ENCODE measurements at regions not wholly inside any gene's neighbourhood (a gene's known extent, or its start where the extent isn't known, plus 50 kb on each side); places are given as distances from the start of the nearest gene placed in this dataset.

DNA sequence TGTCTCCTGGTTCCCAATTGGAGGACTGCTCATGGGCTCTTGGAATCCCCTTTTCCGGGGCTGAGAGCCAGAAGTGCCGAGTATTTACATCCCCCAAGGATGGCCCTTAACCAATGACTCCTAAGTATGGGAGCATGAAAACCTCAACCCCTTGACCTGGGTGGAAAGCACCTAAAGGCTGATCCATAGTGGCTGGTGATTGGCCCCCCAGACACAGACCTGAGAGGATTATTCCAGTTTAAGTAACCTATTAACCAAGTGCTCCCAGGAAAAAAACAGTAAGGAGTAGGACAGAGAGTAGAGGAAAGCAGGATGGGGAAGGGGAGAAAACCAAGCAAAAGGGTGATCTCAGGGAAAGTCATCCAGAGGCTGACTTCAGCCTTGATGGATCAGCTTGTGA, 206.1 kb upstream of the RND3 start:
- H3K27me3 ChIP-seq (replicated peaks; ENCODE audit: insufficient read depth): no peaks in the 10 kb centered on the region
- H3K36me3 ChIP-seq (ENCODE audit: low read depth): no peaks in the 10 kb centered on the region
- H3K27ac ChIP-seq: no peak overlapping the region
- H2AFZ ChIP-seq: no peak overlapping the region
- H3K79me2 ChIP-seq (ENCODE audit: insufficient read depth): no peaks in the 10 kb centered on the region
- in situ Hi-C loops (cut with MboI): no loop called here
- no peaks in the 10 kb centered on the region for H3K9me2 ChIP-seq (ENCODE audit: insufficient read depth)
- DNase-seq: no peak
- H3K4me3 ChIP-seq: no peak overlapping the region
- H3K9me3 ChIP-seq (ENCODE audit: low read depth): no peaks in the 10 kb centered on the region
- H3K9ac ChIP-seq: no peak overlapping the region
- H4K20me1 ChIP-seq (ENCODE audit: insufficient read depth): no peaks in the 10 kb centered on the region
- 0 out of 2 replicates have a peak, but pooled peaks cover 10% of the 10 kb centered on the region for H3F3A ChIP-seq (ENCODE audit: insufficient read depth)
- WGBS, 2 experiments (ENCODE audit: low coverage in 1 of 2, low lambda C conversion rate in 2 of 2, missing lambda C conversion rate in 2 of 2): 68 to 73% methylated on average over 2 of the region's 2 CpGs
- H3K4me1 ChIP-seq (ENCODE audit: insufficient read depth): peaks cover 21% of the 10 kb centered on the region
- TF ChIP-seq EZH2phosphoT487 (IDR thresholded peaks at IDR 0.05; ENCODE audit: insufficient read depth, low read depth) (no peak), EZH2 (IDR thresholded peaks at IDR 0.05; ENCODE audit: insufficient read depth, poor library complexity, severe bottlenecking) (no peak)
- H3K4me2 ChIP-seq (ENCODE audit: unreplicated experiment): no peak overlapping the region

DNA sequence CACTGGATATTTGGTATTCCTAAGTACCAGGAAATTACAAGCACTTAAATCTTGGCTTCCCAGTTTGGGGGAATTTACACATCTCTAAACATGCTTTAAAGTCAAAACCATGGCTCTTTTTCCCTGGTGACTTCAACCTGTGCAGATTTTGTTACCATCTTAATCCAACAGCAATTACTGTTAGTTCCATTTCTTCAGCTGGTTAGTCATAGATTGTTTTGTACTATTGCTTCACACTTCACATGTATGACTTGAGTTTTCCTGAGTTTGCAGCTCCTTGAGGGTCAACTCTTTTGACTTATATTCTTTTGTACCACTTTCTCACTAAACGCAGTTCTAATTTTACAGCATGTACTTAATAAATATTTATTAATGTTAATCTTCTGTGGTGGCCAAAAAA, 203.4 kb upstream of the RND3 start:
- DNase-seq: peak; percentile 71
- WGBS, 2 experiments (ENCODE audit: low coverage in 1 of 2, low lambda C conversion rate in 2 of 2, missing lambda C conversion rate in 2 of 2): 56 to 60% methylated on average over 1 of the region's 1 CpG

DNA sequence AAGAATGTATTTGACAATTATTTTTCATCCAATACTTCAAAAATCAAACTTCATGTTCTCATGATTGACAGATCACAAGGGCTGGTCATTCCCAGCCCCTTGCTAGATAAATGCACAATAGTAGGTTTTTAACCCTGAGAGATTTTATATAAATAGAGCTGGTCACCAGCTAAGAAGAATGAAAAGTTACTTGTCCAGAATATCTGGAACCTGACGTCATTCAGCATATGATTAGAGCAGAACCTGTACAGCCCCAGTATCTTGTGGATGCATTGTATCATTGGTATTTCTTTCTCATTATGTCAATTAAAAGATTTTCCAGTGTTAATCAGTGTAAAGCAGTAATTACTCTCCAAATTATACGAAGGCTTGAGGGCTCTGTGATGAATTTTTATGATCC, 202.8 kb upstream of the RND3 start:
- no peaks in the 10 kb centered on the region for H3K27me3 ChIP-seq (replicated peaks; ENCODE audit: insufficient read depth)
- no peaks in the 10 kb centered on the region for H3K79me2 ChIP-seq (ENCODE audit: insufficient read depth)
- no peaks in the 10 kb centered on the region for H3K9me2 ChIP-seq (ENCODE audit: insufficient read depth)
- H3K9me3 ChIP-seq (ENCODE audit: low read depth): no peaks in the 10 kb centered on the region
- TF ChIP-seq EZH2 (IDR thresholded peaks at IDR 0.05; ENCODE audit: insufficient read depth, poor library complexity, severe bottlenecking) (no peak), EZH2phosphoT487 (IDR thresholded peaks at IDR 0.05; ENCODE audit: insufficient read depth, low read depth) (no peak)
- in situ Hi-C loops (cut with MboI): no loop called here
- no peak for DNase-seq
- no peaks in the 10 kb centered on the region for H3F3A ChIP-seq (ENCODE audit: insufficient read depth)
- H3K27ac ChIP-seq: no peak overlapping the region
- H3K4me1 ChIP-seq (ENCODE audit: insufficient read depth): peaks cover 16% of the 10 kb centered on the region
- H4K20me1 ChIP-seq (ENCODE audit: insufficient read depth): no peaks in the 10 kb centered on the region
- H3K9ac ChIP-seq: no peak overlapping the region
- H3K4me2 ChIP-seq (ENCODE audit: unreplicated experiment): no peak overlapping the region
- no peaks in the 10 kb centered on the region for H3K36me3 ChIP-seq (ENCODE audit: low read depth)
- no peak overlapping the region for H2AFZ ChIP-seq
- H3K4me3 ChIP-seq: no peak overlapping the region
- WGBS, 2 experiments (ENCODE audit: low coverage in 1 of 2, low lambda C conversion rate in 2 of 2, missing lambda C conversion rate in 2 of 2): 81 to 85% methylated on average over 2 of the region's 2 CpGs

More for the DNA sequence above, 203.4 kb upstream of the RND3 start:
- Histone ChIP-seq H4K20me1 (ENCODE audit: insufficient read depth) (no peaks in the 10 kb centered on the region), H3K27me3 (replicated peaks; ENCODE audit: insufficient read depth) (no peaks in the 10 kb centered on the region), H3K4me3 (no peak overlapping the region), H3K4me1 (ENCODE audit: insufficient read depth) (peaks cover 16% of the 10 kb centered on the region), H3K9ac (no peak overlapping the region), H3K9me2 (ENCODE audit: insufficient read depth) (no peaks in the 10 kb centered on the region), H2AFZ (no peak overlapping the region), H3K27ac (no peak overlapping the region), H3F3A (ENCODE audit: insufficient read depth) (no peaks in the 10 kb centered on the region), H3K4me2 (ENCODE audit: unreplicated experiment) (no peak overlapping the region), H3K79me2 (ENCODE audit: insufficient read depth) (no peaks in the 10 kb centered on the region), H3K36me3 (ENCODE audit: low read depth) (no peaks in the 10 kb centered on the region), H3K9me3 (ENCODE audit: low read depth) (no peaks in the 10 kb centered on the region)
- in situ Hi-C loops (cut with MboI): no loop called here
- TF ChIP-seq EZH2 (IDR thresholded peaks at IDR 0.05; ENCODE audit: insufficient read depth, poor library complexity, severe bottlenecking) (no peak), EZH2phosphoT487 (IDR thresholded peaks at IDR 0.05; ENCODE audit: insufficient read depth, low read depth) (no peak)

DNA sequence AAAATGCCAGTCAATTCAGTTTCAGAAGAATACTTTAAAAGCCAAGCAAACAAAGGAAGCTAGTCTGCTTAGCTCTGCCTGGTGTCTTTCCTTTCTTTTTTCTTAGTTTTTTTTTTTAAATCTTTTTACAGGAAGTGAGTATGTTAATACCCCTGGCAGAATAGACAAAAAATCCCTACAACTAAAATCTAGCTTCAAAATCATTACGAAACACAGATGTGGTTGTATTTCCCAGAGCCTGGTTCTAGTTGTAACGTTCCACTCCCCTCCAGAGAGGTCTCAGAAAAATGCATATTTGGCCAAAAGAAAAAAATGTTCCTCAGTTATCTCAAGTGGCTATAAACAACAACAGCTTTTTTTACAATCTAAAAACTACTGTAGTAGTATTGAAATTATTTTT, 202.1 kb upstream of the RND3 start:
- H3K9ac ChIP-seq: no peak overlapping the region
- TF ChIP-seq EZH2phosphoT487 (IDR thresholded peaks at IDR 0.05; ENCODE audit: insufficient read depth, low read depth) (no peak), EZH2 (IDR thresholded peaks at IDR 0.05; ENCODE audit: insufficient read depth, poor library complexity, severe bottlenecking) (no peak)
- no peak overlapping the region for H3K27ac ChIP-seq
- peaks cover 16% of the 10 kb centered on the region for H3K4me1 ChIP-seq (ENCODE audit: insufficient read depth)
- H3K27me3 ChIP-seq (replicated peaks; ENCODE audit: insufficient read depth): no peaks in the 10 kb centered on the region
- no peaks in the 10 kb centered on the region for H3K9me2 ChIP-seq (ENCODE audit: insufficient read depth)
- no peaks in the 10 kb centered on the region for H4K20me1 ChIP-seq (ENCODE audit: insufficient read depth)
- H3K36me3 ChIP-seq (ENCODE audit: low read depth): no peaks in the 10 kb centered on the region
- WGBS, 2 experiments (ENCODE audit: low coverage in 1 of 2, low lambda C conversion rate in 2 of 2, missing lambda C conversion rate in 2 of 2): 39 to 59% methylated on average over 2 of the region's 2 CpGs
- no peaks in the 10 kb centered on the region for H3F3A ChIP-seq (ENCODE audit: insufficient read depth)
- no peak overlapping the region for H3K4me2 ChIP-seq (ENCODE audit: unreplicated experiment)
- H3K4me3 ChIP-seq: no peak overlapping the region
- no peaks in the 10 kb centered on the region for H3K79me2 ChIP-seq (ENCODE audit: insufficient read depth)
- in situ Hi-C loops (cut with MboI): no loop called here
- no peak for DNase-seq
- no peak overlapping the region for H2AFZ ChIP-seq
- no peaks in the 10 kb centered on the region for H3K9me3 ChIP-seq (ENCODE audit: low read depth)

DNA sequence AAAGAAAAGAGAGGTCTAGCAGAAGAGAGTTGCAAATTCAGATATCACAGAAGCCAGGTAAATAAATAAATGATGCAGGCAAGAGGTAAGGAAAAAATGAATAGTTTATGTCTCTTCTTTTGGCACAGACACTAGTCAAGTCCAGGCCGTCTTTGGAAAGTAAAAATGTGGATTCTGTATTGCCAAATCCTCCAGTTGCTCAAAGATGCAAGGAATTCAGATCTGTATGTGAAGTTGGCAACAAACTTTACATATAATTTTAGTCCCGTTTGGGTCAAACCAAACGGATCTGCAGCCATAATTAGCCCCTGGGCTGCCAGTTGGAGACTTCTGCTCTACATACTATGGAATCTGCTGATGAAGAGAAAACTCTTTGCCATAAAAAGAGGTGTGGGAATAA, 200.5 kb upstream of the RND3 start:
- Histone ChIP-seq H3F3A (ENCODE audit: insufficient read depth) (no peaks in the 10 kb centered on the region), H3K4me2 (ENCODE audit: unreplicated experiment) (no peak overlapping the region), H3K36me3 (ENCODE audit: low read depth) (no peaks in the 10 kb centered on the region), H3K9me3 (ENCODE audit: low read depth) (no peaks in the 10 kb centered on the region), H4K20me1 (ENCODE audit: insufficient read depth) (no peaks in the 10 kb centered on the region), H3K79me2 (ENCODE audit: insufficient read depth) (no peaks in the 10 kb centered on the region), H2AFZ (no peak overlapping the region), H3K27me3 (replicated peaks; ENCODE audit: insufficient read depth) (no peaks in the 10 kb centered on the region), H3K4me1 (ENCODE audit: insufficient read depth) (peaks cover 16% of the 10 kb centered on the region), H3K9me2 (ENCODE audit: insufficient read depth) (no peaks in the 10 kb centered on the region), H3K9ac (no peak overlapping the region), H3K4me3 (no peak overlapping the region), H3K27ac (no peak overlapping the region)
- in situ Hi-C loops (cut with MboI): no loop called here
- no peak for DNase-seq
- TF ChIP-seq EZH2 (IDR thresholded peaks at IDR 0.05; ENCODE audit: insufficient read depth, poor library complexity, severe bottlenecking): no peak
- WGBS, 2 experiments (ENCODE audit: low coverage in 1 of 2, low lambda C conversion rate in 2 of 2, missing lambda C conversion rate in 2 of 2): 90 to 98% methylated on average over 3 of the region's 3 CpGs
